ENCODE measurements at regions not wholly inside any gene's neighbourhood (a gene's known extent, or its start where the extent isn't known, plus 50 kb on each side); places are given as distances from the start of the nearest gene placed in this dataset.

DNA sequence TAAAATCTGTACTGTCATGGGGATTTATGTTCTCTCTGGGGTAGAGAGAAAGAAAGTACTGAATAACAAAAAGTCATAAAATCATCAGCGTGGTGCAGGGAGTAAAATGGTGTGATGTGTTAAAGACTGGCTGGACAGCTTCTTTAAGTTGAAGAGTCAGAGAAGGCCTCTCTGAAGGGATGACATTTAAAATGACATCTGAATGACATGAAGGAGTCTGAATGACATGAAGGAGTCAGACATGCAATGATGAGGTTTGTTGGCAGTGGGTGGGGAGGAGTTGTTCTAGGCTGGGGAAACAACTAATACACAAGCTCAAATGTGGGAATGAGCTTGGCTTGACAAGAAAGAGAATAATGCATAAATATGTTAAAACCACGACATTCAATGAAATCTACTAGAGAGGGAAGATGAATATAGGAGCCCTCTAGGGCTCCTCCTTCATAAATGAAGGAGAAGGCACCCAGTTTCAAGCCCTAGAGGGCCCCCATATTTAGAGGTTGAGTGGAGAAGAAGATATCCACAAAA, 63.9 kb upstream of the KIT start:
- TF ChIP-seq, protein P1, sequence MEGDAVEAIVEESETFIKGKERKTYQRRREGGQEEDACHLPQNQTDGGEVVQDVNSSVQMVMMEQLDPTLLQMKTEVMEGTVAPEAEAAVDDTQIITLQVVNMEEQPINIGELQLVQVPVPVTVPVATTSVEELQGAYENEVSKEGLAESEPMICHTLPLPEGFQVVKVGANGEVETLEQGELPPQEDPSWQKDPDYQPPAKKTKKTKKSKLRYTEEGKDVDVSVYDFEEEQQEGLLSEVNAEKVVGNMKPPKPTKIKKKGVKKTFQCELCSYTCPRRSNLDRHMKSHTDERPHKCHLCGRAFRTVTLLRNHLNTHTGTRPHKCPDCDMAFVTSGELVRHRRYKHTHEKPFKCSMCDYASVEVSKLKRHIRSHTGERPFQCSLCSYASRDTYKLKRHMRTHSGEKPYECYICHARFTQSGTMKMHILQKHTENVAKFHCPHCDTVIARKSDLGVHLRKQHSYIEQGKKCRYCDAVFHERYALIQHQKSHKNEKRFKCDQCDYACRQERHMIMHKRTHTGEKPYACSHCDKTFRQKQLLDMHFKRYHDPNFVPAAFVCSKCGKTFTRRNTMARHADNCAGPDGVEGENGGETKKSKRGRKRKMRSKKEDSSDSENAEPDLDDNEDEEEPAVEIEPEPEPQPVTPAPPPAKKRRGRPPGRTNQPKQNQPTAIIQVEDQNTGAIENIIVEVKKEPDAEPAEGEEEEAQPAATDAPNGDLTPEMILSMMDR (IDR thresholded peaks at IDR 0.05) = no peak
- no peak for TF ChIP-seq POLR2A (IDR thresholded peaks at IDR 0.05)
